H9 (cell line): ENCODE measurements at regions not wholly inside any gene's neighbourhood (a gene's known extent, or its start where the extent isn't known, plus 50 kb on each side); places are given as distances from the start of the nearest gene placed in this dataset.

Experiments used
- DNase-seq: peaks from one replicate; pipeline ENCODE4 v3.0.0-alpha.2; 2017
- H2AFZ ChIP-seq: one replicate; pipeline ENCODE4 v1.6.1; 2013; ENCODE audit warnings: mild to moderate bottlenecking, low read length, control low read depth, moderate library complexity
- H2AK5ac ChIP-seq: 2 replicates; pipeline ENCODE4 v1.6.1; 2013; ENCODE audit warnings: low read length, control low read depth, mixed read lengths; ENCODE audit not compliant: insufficient read length
- H2BK120ac ChIP-seq: one replicate; pipeline ENCODE4 v1.6.1; 2013; ENCODE audit warnings: low read depth, mild to moderate bottlenecking, low read length, control low read depth, inconsistent platforms; ENCODE audit not compliant: poor library complexity, severe bottlenecking
- H2BK12ac ChIP-seq: 2 replicates; pipeline ENCODE4 v1.6.1; 2013; ENCODE audit warnings: low read length, control low read depth, mixed read lengths, low read depth; ENCODE audit not compliant: insufficient read length
- H2BK15ac ChIP-seq: 2 replicates; pipeline ENCODE4 v1.6.1; 2013; ENCODE audit warnings: low read depth, low read length, control low read depth
- H2BK20ac ChIP-seq: one replicate; pipeline ENCODE4 v1.6.1; 2013; ENCODE audit warnings: low read depth, mild to moderate bottlenecking, low read length, control low read depth, inconsistent platforms; ENCODE audit not compliant: poor library complexity, severe bottlenecking
- H2BK5ac ChIP-seq: 2 replicates; pipeline ENCODE4 v1.6.1; 2013; ENCODE audit warnings: low read length, control low read depth, mixed read lengths; ENCODE audit not compliant: insufficient read length
- H3K14ac ChIP-seq: 2 replicates; pipeline ENCODE4 v1.6.1; 2013; ENCODE audit warnings: low read length, control low read depth; ENCODE audit not compliant: insufficient read depth
- H3K18ac ChIP-seq: 2 replicates; pipeline ENCODE4 v1.6.1; 2013; ENCODE audit warnings: low read depth, mild to moderate bottlenecking, mixed read lengths, low read length, control low read depth; ENCODE audit not compliant: insufficient read length
- H3K23ac ChIP-seq: 2 replicates; pipeline ENCODE4 v1.6.1; 2013; ENCODE audit warnings: low read length, control low read depth, mixed read lengths, low read depth; ENCODE audit not compliant: insufficient read length
- H3K23me2 ChIP-seq: 2 replicates; pipeline ENCODE4 v1.6.1; 2013; ENCODE audit warnings: low read depth, mild to moderate bottlenecking, mixed read lengths, low read length, control low read depth; ENCODE audit not compliant: insufficient read length, poor library complexity, severe bottlenecking
- H3K27ac ChIP-seq: 2 replicates; pipeline ENCODE4 v1.5.1; 2013; ENCODE audit warnings: low read length, control low read depth, mixed read lengths, low read depth; ENCODE audit not compliant: insufficient read length
- H3K27me3 ChIP-seq: 2 replicates; pipeline ENCODE4 v1.6.1; 2013; ENCODE audit warnings: low read length, control low read depth, inconsistent platforms; ENCODE audit not compliant: insufficient read depth
- H3K4ac ChIP-seq: 2 replicates; pipeline ENCODE4 v1.6.1; 2013; ENCODE audit warnings: low read depth, mild to moderate bottlenecking, control low read depth, inconsistent platforms, low read length, moderate library complexity
- H3K4me1 ChIP-seq: 2 replicates; pipeline ENCODE4 v1.6.1; 2013; ENCODE audit warnings: low read length, control low read depth, inconsistent platforms; ENCODE audit not compliant: insufficient read depth
- H3K4me2 ChIP-seq: 2 replicates; pipeline ENCODE4 v1.6.1; 2013; ENCODE audit warnings: low read length, control low read depth, mixed read lengths; ENCODE audit not compliant: insufficient read length, insufficient read depth
- H3K56ac ChIP-seq: 2 replicates; pipeline ENCODE4 v1.6.1; 2013; ENCODE audit warnings: low read depth, mild to moderate bottlenecking, mixed read lengths, low read length, control low read depth; ENCODE audit not compliant: insufficient read length
- H3K79me1 ChIP-seq: 2 replicates; pipeline ENCODE4 v1.6.1; 2013; ENCODE audit warnings: low read depth, mild to moderate bottlenecking, moderate library complexity, low read length, control low read depth, inconsistent platforms; ENCODE audit not compliant: insufficient read depth, poor library complexity, severe bottlenecking
- H3K79me2 ChIP-seq: 2 replicates; pipeline ENCODE4 v1.6.1; 2013; ENCODE audit warnings: low read length, control low read depth, inconsistent platforms; ENCODE audit not compliant: insufficient read depth
- H3K9ac ChIP-seq: 2 replicates; pipeline ENCODE4 v1.6.1; 2013; ENCODE audit warnings: low read length, control low read depth, mixed read lengths; ENCODE audit not compliant: insufficient read length; ENCODE audit errors: extremely low read depth
- H3K9me3 ChIP-seq: one replicate; pipeline ENCODE4 v1.6.1; 2013; ENCODE audit warnings: low read depth, low read length, inconsistent platforms; ENCODE audit not compliant: control insufficient read depth
- H3T11ph ChIP-seq: one replicate; pipeline ENCODE4 v1.6.1; 2013; ENCODE audit warnings: mild to moderate bottlenecking, low read length, control low read depth, inconsistent platforms
- H4K20me1 ChIP-seq: one replicate; pipeline ENCODE4 v1.6.1; 2013; ENCODE audit not compliant: control insufficient read depth, insufficient read length, insufficient read depth
- H4K5ac ChIP-seq: 2 replicates; pipeline ENCODE4 v1.6.1; 2013; ENCODE audit warnings: low read depth, mild to moderate bottlenecking, mixed read lengths, low read length, control low read depth; ENCODE audit not compliant: insufficient read length
- H4K8ac ChIP-seq: replicated peaks from 2 replicates; pipeline ENCODE4 v1.6.1; 2013; ENCODE audit warnings: low read length, control low read depth, mixed read lengths, low read depth; ENCODE audit not compliant: insufficient read length
- H4K91ac ChIP-seq: 2 replicates; pipeline ENCODE4 v1.6.1; 2013; ENCODE audit warnings: low read depth, mild to moderate bottlenecking, moderate library complexity, mixed read lengths, low read length, control low read depth; ENCODE audit not compliant: insufficient read length
- H3K27ac Mint-ChIP-seq, 3 experiments: 2 replicates in 2 of 3; 3 replicates in 1 of 3; pipeline ENCODE4 v1.8.0; 2020 to 2021; ENCODE audit warnings: mixed read lengths in 3 of 3, mild to moderate bottlenecking in 1 of 3, moderate library complexity in 1 of 3
- H3K27me3 Mint-ChIP-seq: 2 replicates; pipeline ENCODE4 v1.8.0; 2021; ENCODE audit warnings: low read depth, mild to moderate bottlenecking, moderate library complexity, mixed read lengths
- H3K36me3 Mint-ChIP-seq, 3 experiments: 2 replicates in 2 of 3; 3 replicates in 1 of 3; pipeline ENCODE4 v1.8.0; 2020 to 2021; ENCODE audit warnings: low read depth in 3 of 3, mixed read lengths in 3 of 3; ENCODE audit not compliant: insufficient read depth in 1 of 3
- H3K4me1 Mint-ChIP-seq, 2 experiments: 2 replicates each; pipeline ENCODE4 v1.8.0; 2020; ENCODE audit warnings: mixed read lengths in 2 of 2
- H3K4me3 Mint-ChIP-seq, 2 experiments: 2 replicates in 1 of 2; 3 replicates in 1 of 2; pipeline ENCODE4 v1.8.0; 2020 to 2021; ENCODE audit warnings: mild to moderate bottlenecking in 2 of 2, mixed read lengths in 2 of 2, moderate library complexity in 1 of 2
- H3K9me3 Mint-ChIP-seq, 2 experiments: 2 replicates in 1 of 2; 3 replicates in 1 of 2; pipeline ENCODE4 v1.8.0; 2020; ENCODE audit warnings: mild to moderate bottlenecking in 2 of 2, mixed read lengths in 2 of 2, moderate library complexity in 1 of 2
- WGBS: extraction: QIAGEN DNeasy Blood & Tissue Kit; methylation state at CpG from one replicate; pipeline ENCODE4 v1.1.7; 2013; ENCODE audit warnings: missing lambda C conversion rate, low lambda C conversion rate, mixed read lengths; ENCODE audit not compliant: insufficient read length; ENCODE audit errors: extremely low coverage; 5-methylcytosine and 5-hydroxymethylcytosine counted together
- TF ChIP-seq, protein P1 (sequence below): fragments of 200-600 bp; sonication (generic); conservative IDR thresholded peaks from 3 replicates; pipeline ENCODE4 v1.8.0; 2021; ENCODE audit warnings: antibody characterized with exemption, mild to moderate bottlenecking

DNA sequence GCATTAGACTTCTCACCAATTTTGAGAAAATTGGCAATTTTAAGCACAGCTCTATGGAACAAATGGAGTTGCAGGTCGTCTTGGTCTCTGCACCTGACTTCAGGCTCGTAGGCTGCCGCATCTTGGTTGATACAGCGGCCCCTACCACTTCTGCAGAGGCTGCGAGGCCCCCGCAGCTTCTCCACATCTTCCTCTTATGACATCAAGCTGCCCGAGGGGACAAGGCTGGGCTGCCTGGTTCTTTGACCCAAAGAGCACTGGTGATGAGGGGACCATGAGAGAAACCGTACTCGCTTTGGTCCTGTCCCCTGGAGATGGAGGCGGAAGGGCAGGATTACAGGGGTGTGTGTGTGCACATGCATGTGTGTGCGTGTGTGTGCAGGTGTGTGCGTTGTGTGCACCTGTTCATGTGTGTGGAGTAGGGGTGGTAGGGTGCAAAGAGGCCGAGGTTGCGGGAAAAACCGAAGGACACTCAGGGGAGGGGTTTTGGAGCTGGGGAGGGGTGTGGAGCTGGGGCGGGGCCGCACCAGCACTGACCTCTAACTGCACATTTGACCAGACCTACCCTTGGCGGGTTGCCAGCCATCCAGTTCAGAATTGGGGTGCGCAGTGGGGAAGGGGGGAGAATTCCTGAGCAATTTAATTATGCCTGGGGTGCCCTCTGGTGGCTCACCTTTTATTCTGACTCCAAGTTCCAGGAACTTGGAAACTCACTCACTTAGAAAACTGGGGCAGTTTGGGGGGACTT lies 65.1 kb upstream of the ARHGEF7 start:
- H3K27me3 Mint-ChIP-seq = peaks cover 5% of the 10 kb centered on the region
- no peak overlapping the region for H2AK5ac ChIP-seq
- H4K8ac ChIP-seq = no peak overlapping the region
- H3K4me1 ChIP-seq = no peaks in the 10 kb centered on the region
- H3K79me2 ChIP-seq = no peaks in the 10 kb centered on the region
- no peak overlapping the region for H3K18ac ChIP-seq
- no peak overlapping the region for H3K56ac ChIP-seq
- H3K9me3 ChIP-seq = peaks cover 7% of the 10 kb centered on the region
- no peak overlapping the region for H3K23ac ChIP-seq
- H3K9ac ChIP-seq = no peak overlapping the region
- H2AFZ ChIP-seq = no peak overlapping the region
- H3K27me3 ChIP-seq = no peaks in the 10 kb centered on the region
- no peak overlapping the region for H3T11ph ChIP-seq
- H3K23me2 ChIP-seq = no peaks in the 10 kb centered on the region
- no peak overlapping the region for H4K91ac ChIP-seq
- H2BK120ac ChIP-seq = no peak overlapping the region
- H2BK12ac ChIP-seq = no peak overlapping the region
- peaks cover 9 to 19% (median 10%) of the 10 kb centered on the region in 3 experiments; a peak in 6 of 7 replicates for H3K36me3 Mint-ChIP-seq
- H4K20me1 ChIP-seq = no peaks in the 10 kb centered on the region
- H3K14ac ChIP-seq = no peak overlapping the region; the same call in 1 of the 2 replicates
- H2BK5ac ChIP-seq = no peak overlapping the region
- no peak overlapping the region for H3K27ac ChIP-seq
- H4K5ac ChIP-seq = no peak overlapping the region
- WGBS = no CpG with 5 or more reads among the region's 19 CpGs
- H3K4me2 ChIP-seq = no peak overlapping the region
- TF ChIP-seq, protein P1, sequence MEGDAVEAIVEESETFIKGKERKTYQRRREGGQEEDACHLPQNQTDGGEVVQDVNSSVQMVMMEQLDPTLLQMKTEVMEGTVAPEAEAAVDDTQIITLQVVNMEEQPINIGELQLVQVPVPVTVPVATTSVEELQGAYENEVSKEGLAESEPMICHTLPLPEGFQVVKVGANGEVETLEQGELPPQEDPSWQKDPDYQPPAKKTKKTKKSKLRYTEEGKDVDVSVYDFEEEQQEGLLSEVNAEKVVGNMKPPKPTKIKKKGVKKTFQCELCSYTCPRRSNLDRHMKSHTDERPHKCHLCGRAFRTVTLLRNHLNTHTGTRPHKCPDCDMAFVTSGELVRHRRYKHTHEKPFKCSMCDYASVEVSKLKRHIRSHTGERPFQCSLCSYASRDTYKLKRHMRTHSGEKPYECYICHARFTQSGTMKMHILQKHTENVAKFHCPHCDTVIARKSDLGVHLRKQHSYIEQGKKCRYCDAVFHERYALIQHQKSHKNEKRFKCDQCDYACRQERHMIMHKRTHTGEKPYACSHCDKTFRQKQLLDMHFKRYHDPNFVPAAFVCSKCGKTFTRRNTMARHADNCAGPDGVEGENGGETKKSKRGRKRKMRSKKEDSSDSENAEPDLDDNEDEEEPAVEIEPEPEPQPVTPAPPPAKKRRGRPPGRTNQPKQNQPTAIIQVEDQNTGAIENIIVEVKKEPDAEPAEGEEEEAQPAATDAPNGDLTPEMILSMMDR = peak; percentile 68
- no peak overlapping the region for H2BK20ac ChIP-seq
- H3K9me3 Mint-ChIP-seq = peaks cover 24 to 28% of the 10 kb centered on the region in 2 experiments
- H3K79me1 ChIP-seq = no peaks in the 10 kb centered on the region
- no peak overlapping the region for H3K4me3 Mint-ChIP-seq
- no peak overlapping the region for H3K4ac ChIP-seq
- no peak for DNase-seq
- H2BK15ac ChIP-seq = no peak overlapping the region
- H3K27ac Mint-ChIP-seq = no peak overlapping the region
- H3K4me1 Mint-ChIP-seq = peaks cover 7 to 8% of the 10 kb centered on the region in 2 experiments; a peak in 3 of 4 replicates
